ENCODE measurements at regions not wholly inside any gene's neighbourhood (a gene's known extent, or its start where the extent isn't known, plus 50 kb on each side); places are given as distances from the start of the nearest gene placed in this dataset.

GRCh38 chr11:134751031-134751585, 339.1 kb upstream of the B3GAT1 start:
- no peak for TF ChIP-seq POLR2A (IDR thresholded peaks at IDR 0.05)
- no peak for TF ChIP-seq CTCF (IDR thresholded peaks at IDR 0.05)

All from lower leg skin (tissue), 3 donors.